CMK (cell line): ENCODE measurements at regions not wholly inside any gene's neighbourhood (a gene's known extent, or its start where the extent isn't known, plus 50 kb on each side); places are given as distances from the start of the nearest gene placed in this dataset.
"Not testable (repeated sequence)": the region's sequence is repeated elsewhere in the genome, so short reads cannot be mapped to it uniquely, and the experiment has no call there.

Source experiments
- DNase-seq: peaks from one replicate; pipeline ENCODE4 v3.0.0-alpha.2; 2010; ENCODE audit warnings: low read depth

- DNase-seq: no peak
These were observed 332.6 kb upstream of the CHORDC1 start for GRCh38 chr11:90555477-90555876.

- DNase-seq: no peak
These were observed 319.2 kb upstream of the CHORDC1 start for GRCh38 chr11:90542092-90542491.

DNA sequence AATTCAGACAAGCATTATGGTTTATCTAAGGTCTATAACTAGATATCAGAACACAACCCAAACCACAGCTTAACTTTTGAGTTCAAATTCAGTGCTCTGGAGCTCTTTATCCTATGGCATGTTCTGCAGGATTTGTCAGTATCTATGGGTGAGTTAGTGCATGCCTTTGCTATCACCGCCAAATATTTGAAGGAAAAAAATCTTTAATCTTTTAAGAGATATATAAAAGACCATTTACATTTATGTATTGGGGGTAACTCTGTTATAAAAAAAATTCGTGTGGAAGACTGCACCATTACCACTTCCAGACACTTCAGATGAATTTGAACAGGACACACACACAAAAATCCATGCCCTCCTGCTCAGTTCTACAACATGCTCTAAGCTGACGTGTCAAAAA, 313.5 kb upstream of the CHORDC1 start:
- DNase-seq: no peak

GRCh38 chr11:90532125-90532524, 309.3 kb upstream of the CHORDC1 start:
- DNase-seq: no peak

DNA sequence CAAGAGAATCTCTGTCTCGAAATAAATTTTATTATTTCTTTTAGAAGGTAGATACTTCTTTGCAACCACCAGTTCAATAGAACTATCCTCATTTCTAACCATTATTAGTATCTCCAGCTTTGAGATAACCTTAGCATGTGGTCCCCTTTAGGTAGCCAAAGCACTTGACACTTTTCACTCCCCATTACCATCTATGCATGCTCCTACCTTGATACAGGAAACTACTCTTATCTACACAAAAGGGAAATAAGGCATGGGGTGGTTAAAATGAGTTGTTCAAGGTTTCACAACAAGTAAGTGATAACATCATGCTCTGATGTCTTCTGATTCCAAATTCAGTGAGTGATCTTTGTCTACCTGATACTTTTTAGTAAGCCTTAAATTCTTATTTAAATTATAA, 308.2 kb upstream of the CHORDC1 start:
- no peak for DNase-seq

DNA sequence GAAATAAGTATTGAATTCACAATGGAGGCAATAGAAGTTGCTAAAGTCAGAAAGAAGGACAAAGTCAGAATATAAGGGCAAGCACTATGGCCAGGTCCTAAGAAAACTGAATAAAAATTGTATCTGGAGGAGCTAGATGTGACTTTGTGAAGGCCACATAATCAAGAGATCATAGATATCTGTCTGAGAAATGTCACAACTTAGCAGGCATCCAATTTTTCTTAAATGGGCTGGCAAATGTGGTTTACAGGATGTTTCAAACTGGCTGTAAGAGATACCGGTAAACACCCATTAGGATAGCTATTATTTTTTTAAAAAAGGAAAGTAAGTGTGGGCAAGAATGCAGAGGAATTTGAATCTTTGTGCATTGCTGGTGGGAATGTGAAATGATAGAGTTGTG, 303.1 kb upstream of the CHORDC1 start:
- peak; percentile 30 for DNase-seq

- DNase-seq: no peak
These were observed 290.0 kb upstream of the CHORDC1 start for GRCh38 chr11:90512846-90513245.

DNA sequence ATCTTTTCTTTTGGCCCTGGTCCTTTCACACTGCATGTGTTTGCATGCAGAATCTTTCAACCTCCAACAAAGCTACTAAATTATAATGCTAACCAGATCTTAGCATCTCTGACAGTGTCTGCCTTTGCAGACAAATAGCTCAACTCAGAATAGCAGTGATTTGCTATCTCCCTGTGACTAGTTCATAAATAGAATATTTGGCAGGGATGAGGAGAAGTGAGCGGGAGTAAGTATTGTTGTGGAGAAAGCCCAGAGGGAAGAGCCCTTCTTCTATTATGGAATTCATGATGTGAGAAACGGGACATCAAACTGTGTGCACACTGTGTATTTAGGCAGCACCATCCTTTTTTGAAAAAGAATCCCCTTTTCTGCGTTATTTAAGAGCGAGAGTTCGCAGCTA, 288.0 kb upstream of the CHORDC1 start:
- DNase-seq: no peak

- DNase-seq: no peak
These were observed 278.2 kb upstream of the CHORDC1 start for GRCh38 chr11:90500922-90501568.

DNA sequence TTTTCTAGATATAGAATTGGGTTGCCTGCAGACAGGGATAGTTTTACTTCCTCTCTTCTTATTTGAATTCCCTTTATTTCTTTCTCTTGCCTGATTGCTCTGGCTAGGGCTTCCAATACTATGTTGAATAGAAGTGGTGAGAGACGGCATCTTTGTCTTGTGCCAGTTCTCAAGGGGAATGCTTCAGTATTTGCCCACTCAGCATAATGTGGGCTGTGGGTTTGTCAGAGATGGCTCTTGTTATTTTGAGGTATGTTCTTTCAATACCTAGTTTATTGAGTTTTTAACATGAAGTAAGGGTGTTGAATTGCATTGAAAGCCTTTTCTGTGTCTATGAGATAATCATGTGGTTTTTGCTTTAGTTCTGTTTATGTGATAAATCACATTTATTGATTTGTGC, 273.9 kb upstream of the CHORDC1 start:
- no peak for DNase-seq

- DNase-seq: no peak
These were observed 270.5 kb upstream of the CHORDC1 start for GRCh38 chr11:90493379-90493778.

DNA sequence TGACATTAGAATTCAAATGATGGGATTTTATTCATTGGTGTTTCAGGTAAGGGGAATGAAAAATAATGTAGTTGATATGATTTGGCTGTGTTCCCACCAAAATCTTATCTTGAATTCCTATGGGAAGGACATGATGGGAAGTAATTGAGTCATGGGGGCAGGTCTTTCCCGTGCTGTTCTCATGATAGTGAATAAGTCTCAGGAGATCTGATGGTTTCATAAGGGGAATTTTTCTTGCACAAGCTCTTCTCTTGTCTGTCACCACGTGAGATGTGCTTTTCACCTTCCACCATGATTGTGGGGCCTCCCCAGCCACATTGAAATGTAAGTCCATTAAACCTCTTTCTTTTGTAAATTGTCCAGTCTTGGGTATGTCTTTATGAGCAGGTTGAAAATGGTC, 268.6 kb upstream of the CHORDC1 start:
- DNase-seq: no peak

GRCh38 chr11:90476442-90477007, 253.7 kb upstream of the CHORDC1 start:
- DNase-seq: peak; percentile 29

GRCh38 chr11:90468923-90469322, 246.1 kb upstream of the CHORDC1 start:
- no peak for DNase-seq

DNA sequence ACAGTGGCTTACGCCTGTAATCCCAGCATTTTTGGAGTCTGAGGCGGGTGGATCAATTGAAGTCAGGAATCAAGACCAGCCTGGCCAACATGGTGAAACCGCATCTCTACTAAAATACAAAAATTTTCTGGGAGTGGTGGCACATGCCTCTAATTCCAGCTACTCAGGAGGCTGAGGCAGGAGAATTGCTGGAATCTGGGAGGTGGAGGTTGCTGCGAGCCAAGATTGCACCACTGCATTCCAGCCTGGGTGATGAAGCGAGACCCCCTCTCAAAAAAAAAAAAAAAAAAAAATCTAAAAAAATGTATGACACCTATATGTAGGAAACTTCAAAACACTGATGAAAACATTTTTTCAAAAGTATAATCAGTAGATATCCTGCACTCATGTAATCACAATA, 242.7 kb upstream of the CHORDC1 start:
- DNase-seq: no peak

- not testable (repeated sequence) for DNase-seq
These were observed 232.6 kb upstream of the CHORDC1 start for GRCh38 chr11:90455347-90455920.

DNA sequence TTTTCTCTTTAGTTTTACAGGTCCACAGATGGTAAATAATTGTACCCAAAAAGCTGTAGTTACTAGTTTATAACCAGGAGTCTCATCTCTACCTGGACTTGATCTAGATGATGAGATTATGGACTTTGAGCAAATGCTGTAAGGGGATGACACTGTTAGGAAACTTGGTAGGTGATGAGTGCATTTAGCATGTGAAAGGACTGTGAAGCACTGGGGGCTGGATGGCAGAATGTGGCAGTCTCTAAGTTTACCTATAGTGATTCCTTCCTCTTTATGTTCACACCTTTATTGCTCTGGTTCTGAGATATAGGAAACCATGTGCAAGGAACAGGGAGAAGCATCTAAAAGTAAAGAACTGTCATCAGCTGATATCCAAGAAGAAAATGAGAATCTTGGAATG, 230.7 kb upstream of the CHORDC1 start:
- DNase-seq: no peak

- no peak for DNase-seq
These were observed 226.8 kb upstream of the CHORDC1 start for GRCh38 chr11:90449606-90450005.

DNA sequence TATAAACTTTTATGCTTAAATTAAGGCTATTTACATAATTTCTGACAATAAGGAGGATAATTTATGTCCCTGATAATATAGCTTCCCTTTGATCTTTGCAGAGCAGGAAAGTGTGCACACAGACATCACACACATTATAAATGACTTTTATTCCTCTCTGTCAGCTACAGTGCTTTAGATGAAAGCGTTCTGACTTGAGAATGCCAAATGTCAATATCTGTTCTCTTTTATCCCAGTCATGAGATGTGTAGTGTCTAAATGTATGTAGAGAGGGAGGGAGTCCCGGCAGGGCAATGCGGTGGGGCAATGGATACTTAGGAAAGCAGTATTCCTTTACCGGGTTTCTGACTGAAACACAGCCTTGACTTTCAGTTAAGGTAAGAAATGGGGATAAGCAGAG, 225.4 kb upstream of the CHORDC1 start:
- DNase-seq: no peak

DNA sequence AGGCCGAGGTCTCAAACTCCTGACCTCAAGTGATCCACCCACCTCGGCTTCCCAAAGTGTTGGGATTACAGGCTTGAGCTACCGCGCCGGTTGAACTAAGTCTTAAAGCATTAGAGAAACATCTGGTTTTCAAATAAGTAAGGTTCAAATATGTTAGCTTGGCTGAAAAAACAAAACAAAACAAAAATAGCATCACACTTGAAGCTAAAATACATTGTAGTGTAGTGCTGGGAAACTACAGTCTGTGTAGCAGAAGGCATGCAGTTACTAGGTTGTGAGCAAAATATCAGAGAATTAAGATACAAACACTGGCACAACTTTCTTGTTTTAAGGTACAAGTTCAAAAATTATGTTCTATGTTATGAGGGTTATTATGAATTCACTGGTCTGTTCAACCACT, 224.8 kb upstream of the CHORDC1 start:
- no peak for DNase-seq

- no peak for DNase-seq
These were observed 223.4 kb upstream of the CHORDC1 start for GRCh38 chr11:90446207-90446606.

DNA sequence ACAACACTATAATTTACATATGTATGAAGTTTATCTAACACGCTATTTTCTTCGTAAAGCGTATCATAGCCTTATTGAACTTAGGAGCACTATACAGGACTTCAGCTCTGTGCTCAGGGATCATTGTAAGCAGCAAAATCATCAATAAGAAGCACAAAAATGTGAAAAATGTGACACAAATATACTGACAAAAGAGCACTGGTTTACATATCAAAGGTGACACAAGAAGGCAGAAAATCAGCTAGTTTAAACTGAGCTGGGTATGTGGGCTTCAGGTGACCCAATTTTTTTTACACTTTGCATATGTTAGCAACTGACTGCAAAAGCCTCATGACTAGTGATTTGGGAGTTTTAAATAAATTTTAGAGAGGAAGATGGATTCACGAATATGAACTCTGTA, 215.2 kb upstream of the CHORDC1 start:
- no peak for DNase-seq

DNA sequence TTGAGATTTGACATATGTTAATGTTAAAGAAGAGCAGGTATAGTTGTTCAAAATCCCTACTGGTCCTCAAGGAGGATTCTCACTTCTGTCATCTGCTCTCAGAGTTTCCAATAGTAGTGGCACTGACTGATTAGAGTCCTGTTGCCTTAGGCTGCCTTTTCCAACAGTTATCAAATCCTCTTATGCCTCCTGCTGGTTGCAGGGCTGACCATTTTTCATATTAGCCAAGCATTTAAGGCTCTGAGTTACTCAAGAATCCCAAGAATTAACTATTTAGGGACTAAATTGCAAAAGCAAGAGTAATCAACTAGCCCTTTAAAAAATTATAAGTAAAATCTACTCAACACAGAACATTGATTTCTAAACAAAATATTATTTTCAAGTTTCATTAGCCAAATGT, 212.0 kb upstream of the CHORDC1 start:
- no peak for DNase-seq

GRCh38 chr11:90428836-90429235, 206.0 kb upstream of the CHORDC1 start:
- no peak for DNase-seq
